ENCODE measurements at regions not wholly inside any gene's neighbourhood (a gene's known extent, or its start where the extent isn't known, plus 50 kb on each side); places are given as distances from the start of the nearest gene placed in this dataset.

DNA sequence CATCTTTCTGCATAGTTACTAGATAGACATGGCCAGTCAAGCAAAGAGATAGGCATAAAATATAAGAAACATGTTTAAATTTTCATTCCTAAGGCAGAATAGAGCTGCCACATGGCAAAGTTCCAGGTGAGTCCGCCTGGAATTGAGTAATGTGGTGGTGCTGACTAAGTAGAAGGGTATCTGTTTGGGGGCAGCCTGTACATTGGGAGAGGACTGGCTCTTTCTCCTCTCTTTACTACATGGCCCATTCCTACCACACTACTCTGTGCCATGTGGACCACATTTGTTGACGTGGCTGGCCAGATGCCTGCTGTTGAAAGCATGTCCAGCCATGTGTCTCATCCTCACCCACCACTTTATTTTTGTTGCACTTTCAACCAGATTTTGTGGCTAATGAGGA, 354.0 kb downstream of the ETNK1 start:
- H3K27ac ChIP-seq, result no peak overlapping the region
- TF ChIP-seq, protein P1, sequence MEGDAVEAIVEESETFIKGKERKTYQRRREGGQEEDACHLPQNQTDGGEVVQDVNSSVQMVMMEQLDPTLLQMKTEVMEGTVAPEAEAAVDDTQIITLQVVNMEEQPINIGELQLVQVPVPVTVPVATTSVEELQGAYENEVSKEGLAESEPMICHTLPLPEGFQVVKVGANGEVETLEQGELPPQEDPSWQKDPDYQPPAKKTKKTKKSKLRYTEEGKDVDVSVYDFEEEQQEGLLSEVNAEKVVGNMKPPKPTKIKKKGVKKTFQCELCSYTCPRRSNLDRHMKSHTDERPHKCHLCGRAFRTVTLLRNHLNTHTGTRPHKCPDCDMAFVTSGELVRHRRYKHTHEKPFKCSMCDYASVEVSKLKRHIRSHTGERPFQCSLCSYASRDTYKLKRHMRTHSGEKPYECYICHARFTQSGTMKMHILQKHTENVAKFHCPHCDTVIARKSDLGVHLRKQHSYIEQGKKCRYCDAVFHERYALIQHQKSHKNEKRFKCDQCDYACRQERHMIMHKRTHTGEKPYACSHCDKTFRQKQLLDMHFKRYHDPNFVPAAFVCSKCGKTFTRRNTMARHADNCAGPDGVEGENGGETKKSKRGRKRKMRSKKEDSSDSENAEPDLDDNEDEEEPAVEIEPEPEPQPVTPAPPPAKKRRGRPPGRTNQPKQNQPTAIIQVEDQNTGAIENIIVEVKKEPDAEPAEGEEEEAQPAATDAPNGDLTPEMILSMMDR (IDR thresholded peaks at IDR 0.05), result no peak
- no peak for TF ChIP-seq ZFX (IDR thresholded peaks at IDR 0.05; ENCODE audit: borderline replicate concordance)

DNA sequence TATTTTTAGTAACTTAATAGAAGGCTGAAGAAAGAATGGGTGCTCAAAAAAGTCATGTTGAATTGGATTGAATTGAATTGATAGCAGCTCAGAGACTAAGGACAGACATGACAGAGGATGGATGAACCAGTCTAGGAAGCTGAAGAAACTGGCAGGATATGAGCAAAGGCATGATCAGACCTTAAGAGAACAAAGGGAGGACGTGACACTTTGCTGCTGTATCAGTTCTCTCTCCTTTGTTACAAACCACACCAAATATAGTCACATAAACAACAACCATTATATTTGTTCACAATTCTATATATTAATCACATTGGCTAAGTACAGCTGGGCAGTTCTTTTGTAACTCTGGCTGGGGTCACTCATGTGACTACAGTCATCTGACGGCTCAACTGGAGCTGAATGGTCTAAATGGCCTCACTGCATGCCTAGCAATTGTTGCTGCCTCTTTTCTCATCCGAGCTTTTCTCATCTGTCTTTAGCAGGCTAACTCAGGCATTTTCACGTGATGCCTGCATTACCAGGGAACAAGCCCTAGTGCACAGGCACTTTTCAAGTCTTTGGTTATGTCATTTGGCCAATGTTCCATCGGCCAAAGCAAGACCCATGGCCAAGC, 355.0 kb downstream of the ETNK1 start:
- H3K27ac ChIP-seq, result no peak overlapping the region
- TF ChIP-seq, protein P1 (IDR thresholded peaks at IDR 0.05), result no peak

DNA sequence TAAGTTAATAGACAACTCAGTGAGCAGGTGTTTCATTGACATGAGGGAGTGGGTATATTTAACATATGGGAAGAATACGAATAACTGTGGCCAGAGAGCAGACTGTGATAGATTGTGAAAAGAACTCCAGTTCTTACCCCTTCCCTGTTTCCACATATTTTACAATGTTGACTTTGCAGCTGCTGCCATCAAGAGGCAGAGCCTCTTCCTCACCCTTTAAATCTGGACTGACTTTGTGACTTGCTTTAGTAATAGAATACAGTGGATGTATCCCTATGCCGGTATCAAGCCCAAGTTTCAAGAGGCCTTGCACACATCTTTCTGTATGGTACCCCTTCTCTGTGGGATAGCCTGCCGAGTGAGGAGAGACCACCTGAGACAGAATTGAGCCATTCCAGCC, 356.7 kb downstream of the ETNK1 start:
- TF ChIP-seq, protein P1 (IDR thresholded peaks at IDR 0.05), result 0 out of 2 replicates have a peak, but pooled peaks have one; percentile 23
- no peak for TF ChIP-seq ZFX (IDR thresholded peaks at IDR 0.05; ENCODE audit: borderline replicate concordance)
- H3K27ac ChIP-seq, result no peak overlapping the region

DNA sequence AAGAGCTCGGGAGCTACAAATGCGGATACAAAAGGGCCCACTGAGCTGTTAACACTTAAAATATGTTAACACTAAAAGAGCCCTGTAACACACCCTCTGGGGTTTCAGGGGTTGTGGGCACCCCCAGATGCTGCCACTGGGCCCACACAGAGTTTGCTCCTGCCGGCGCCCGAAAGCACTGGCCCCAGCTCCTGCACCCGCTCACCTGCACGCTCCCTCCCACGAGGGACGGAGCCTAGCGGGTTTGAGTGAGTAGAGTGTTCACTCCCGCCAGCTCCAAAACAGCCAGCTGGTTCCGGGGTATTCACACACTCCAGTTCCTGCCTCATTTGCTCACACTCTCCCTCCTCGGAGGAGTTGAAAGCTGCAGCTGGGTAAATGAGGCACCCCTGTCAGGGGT, 357.7 kb downstream of the ETNK1 start:
- TF ChIP-seq, protein P1 (IDR thresholded peaks at IDR 0.05), result no peak
- no peak for TF ChIP-seq ZFX (IDR thresholded peaks at IDR 0.05; ENCODE audit: borderline replicate concordance)
- H3K27ac ChIP-seq, result no peak overlapping the region

DNA sequence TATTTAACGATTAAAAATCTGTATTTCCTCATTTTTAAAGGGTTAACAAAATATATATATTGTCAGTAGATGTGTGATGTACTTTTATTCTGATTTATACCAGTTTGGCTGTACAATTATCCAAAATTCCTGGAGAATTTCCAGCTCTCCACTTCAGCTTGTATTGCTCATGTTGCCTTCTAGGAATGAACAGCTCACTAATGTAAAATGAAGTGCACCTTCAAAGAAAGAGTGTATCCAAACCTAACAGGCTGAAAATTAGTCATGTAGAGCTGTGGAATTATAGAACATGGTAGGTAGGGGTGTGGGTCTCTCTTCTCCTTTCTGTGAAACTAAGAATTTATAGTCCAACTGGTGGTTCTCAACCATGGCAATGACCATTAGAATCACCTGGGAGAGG, 362.0 kb downstream of the ETNK1 start:
- TF ChIP-seq, protein P1 (IDR thresholded peaks at IDR 0.05), result no peak
- no peak for TF ChIP-seq ZFX (IDR thresholded peaks at IDR 0.05; ENCODE audit: borderline replicate concordance)
- H3K27ac ChIP-seq, result no peak overlapping the region

DNA sequence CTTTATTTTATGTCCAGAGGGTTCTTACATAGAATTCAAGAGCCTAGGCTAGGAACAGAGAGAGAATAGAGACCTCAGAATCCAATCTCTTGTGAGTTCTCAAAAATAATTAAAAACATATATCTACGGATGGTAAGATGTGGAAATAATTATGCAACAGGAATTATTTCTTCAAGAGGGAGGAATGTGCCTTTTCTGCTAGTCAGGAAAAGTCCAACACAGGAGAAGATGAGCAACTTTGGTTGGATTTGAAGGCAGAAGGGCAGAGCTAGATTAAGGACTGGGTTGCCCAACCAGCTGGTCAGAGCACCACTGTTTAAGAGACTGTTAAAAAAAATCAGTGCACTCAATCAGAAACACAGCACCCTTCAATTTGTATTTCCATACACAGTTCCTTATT, 365.5 kb downstream of the ETNK1 start:
- no peak for TF ChIP-seq ZFX (IDR thresholded peaks at IDR 0.05; ENCODE audit: borderline replicate concordance)
- TF ChIP-seq, protein P1 (IDR thresholded peaks at IDR 0.05), result no peak
- H3K27ac ChIP-seq, result no peak overlapping the region

DNA sequence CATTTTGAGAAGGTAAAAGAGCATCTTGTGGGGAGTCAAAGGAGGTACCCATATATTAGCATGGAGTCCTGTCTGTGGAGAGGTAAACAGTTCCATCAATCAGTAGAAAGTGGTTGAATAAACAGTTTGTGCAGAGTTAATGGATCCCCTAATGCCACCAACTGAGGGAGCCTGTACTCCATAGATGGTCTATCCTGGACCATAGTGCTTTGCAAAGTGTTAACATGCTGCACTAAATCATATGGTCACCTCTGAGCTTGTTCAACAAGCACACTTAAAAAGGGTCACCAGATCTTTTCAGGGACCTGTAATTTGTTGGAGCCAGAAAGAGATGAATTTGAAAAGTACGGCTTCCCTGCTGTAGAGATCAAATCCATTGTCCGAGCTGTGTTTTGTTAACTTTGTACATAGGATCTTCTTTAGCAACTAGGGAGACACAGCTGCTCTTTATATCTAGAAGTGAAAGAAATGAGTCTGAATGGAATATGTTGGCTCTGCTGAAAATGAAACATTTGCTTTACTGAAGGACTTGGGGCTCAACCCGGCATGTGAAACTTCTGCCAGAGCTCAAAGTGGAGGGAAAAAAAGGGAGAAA, 366.4 kb downstream of the ETNK1 start:
- H3K27ac ChIP-seq, result no peak overlapping the region
- TF ChIP-seq ZFX (IDR thresholded peaks at IDR 0.05; ENCODE audit: borderline replicate concordance), result no peak
- TF ChIP-seq, protein P1 (IDR thresholded peaks at IDR 0.05), result no peak

Measured in 22Rv1 (cell line).